Stimulated activated CD8-positive, alpha-beta memory T cell treated with anti-CD3 and anti-CD28 coated beads, Interleukin-7, amount 100 ng/mL, for 48 hours (primary cell): ENCODE measurements at regions not wholly inside any gene's neighbourhood (a gene's known extent, or its start where the extent isn't known, plus 50 kb on each side); places are given as distances from the start of the nearest gene placed in this dataset.

Source experiments
- DNase-seq, 2 donors: peaks; one replicate each; pipeline ENCODE4 v3.0.0-alpha.2; 2020; ENCODE audit warnings: low read depth in 1 of 2; ENCODE audit errors: extremely low read depth in 1 of 2

GRCh38 chr10:111131168-111131799 lies 54.5 kb downstream of the ADRA2A start:
- no peak for DNase-seq

- no peak for DNase-seq
These were observed 60.2 kb downstream of the ADRA2A start for GRCh38 chr10:111137007-111137406.

GRCh38 chr10:111137587-111137986 lies 60.8 kb downstream of the ADRA2A start:
- no peak for DNase-seq

- DNase-seq = no peak
These were observed 61.7 kb downstream of the ADRA2A start for GRCh38 chr10:111138544-111138943.

GRCh38 chr10:111139567-111139966 lies 62.7 kb downstream of the ADRA2A start:
- no peak for DNase-seq

- DNase-seq = no peak
These were observed 65.4 kb downstream of the ADRA2A start for GRCh38 chr10:111142092-111142768.

GRCh38 chr10:111146025-111146640 lies 69.3 kb downstream of the ADRA2A start:
- DNase-seq = no peak

- DNase-seq = no peak
These were observed 71.2 kb downstream of the ADRA2A start for GRCh38 chr10:111148025-111148424.

GRCh38 chr10:111148440-111148839 lies 71.6 kb downstream of the ADRA2A start:
- no peak for DNase-seq

- no peak for DNase-seq
These were observed 73.9 kb downstream of the ADRA2A start for GRCh38 chr10:111150691-111151090.

GRCh38 chr10:111151595-111152307 lies 74.9 kb downstream of the ADRA2A start:
- DNase-seq = no peak

GRCh38 chr10:111156754-111157153 lies 79.9 kb downstream of the ADRA2A start:
- no peak for DNase-seq

- DNase-seq = no peak
These were observed 81.8 kb downstream of the ADRA2A start for GRCh38 chr10:111158595-111158994.

- no peak for DNase-seq
These were observed 84.5 kb downstream of the ADRA2A start for GRCh38 chr10:111161109-111161874.

- DNase-seq = no peak
These were observed 94.4 kb downstream of the ADRA2A start for GRCh38 chr10:111171183-111171582.

- no peak for DNase-seq
These were observed 99.0 kb downstream of the ADRA2A start for GRCh38 chr10:111175787-111176186.

- DNase-seq = no peak
These were observed 100.5 kb downstream of the ADRA2A start for GRCh38 chr10:111177379-111177778.

GRCh38 chr10:111179514-111179913 lies 102.7 kb downstream of the ADRA2A start:
- no peak for DNase-seq

GRCh38 chr10:111186358-111186757 lies 109.5 kb downstream of the ADRA2A start:
- DNase-seq = no peak

- no peak for DNase-seq
These were observed 110.3 kb downstream of the ADRA2A start for GRCh38 chr10:111187096-111187495.

- no peak for DNase-seq
These were observed 122.8 kb downstream of the ADRA2A start for GRCh38 chr10:111199587-111199986.
